Natural killer cell (primary cell): ENCODE measurements at regions not wholly inside any gene's neighbourhood (a gene's known extent, or its start where the extent isn't known, plus 50 kb on each side); places are given as distances from the start of the nearest gene placed in this dataset.

Experiments
- ATAC-seq, 3 donors: fragments of 150-1000 bp in 2 of 3; fragments of 200-7000 bp in 1 of 3; cut with Tn5 transposase; 1 replicate in 1 of 3; 2 replicates in 2 of 3; pipeline ENCODE4 v1.10.0; 2021; ENCODE audit warnings: mild to moderate bottlenecking in 2 of 3, moderate library complexity in 2 of 3
- DNase-seq, 2 donors: peaks; one replicate each; pipeline versions ENCODE4 v3.0.0 to v3.0.0-alpha.2; 2013 to 2021; ENCODE audit warnings: mixed read lengths in 1 of 2
- H3K27ac ChIP-seq: one replicate; pipeline ENCODE4 v1.5.1; 2013; ENCODE audit warnings: mild to moderate bottlenecking, low read length
- H3K27me3 ChIP-seq: one replicate; pipeline ENCODE4 v1.6.1; 2013; ENCODE audit warnings: low read length; ENCODE audit not compliant: control insufficient read depth, insufficient read depth
- H3K36me3 ChIP-seq: one replicate; pipeline ENCODE4 v1.6.1; 2013; ENCODE audit warnings: low read length; ENCODE audit not compliant: control insufficient read depth, insufficient read depth
- H3K4me1 ChIP-seq: one replicate; pipeline ENCODE4 v1.6.1; 2013; ENCODE audit warnings: low read length; ENCODE audit not compliant: control insufficient read depth, insufficient read depth
- H3K4me3 ChIP-seq: one replicate; pipeline ENCODE4 v1.5.1; 2013; ENCODE audit warnings: low read length
- H3K9me3 ChIP-seq: one replicate; pipeline ENCODE4 v1.6.1; 2013; ENCODE audit warnings: low read length; ENCODE audit not compliant: control insufficient read depth, insufficient read depth
- H3K27ac Mint-ChIP-seq, 2 donors: one replicate each; pipeline ENCODE4 v1.8.0; 2022; ENCODE audit warnings: mild to moderate bottlenecking in 2 of 2, mixed read lengths in 2 of 2, moderate library complexity in 1 of 2
- H3K27me3 Mint-ChIP-seq, 2 donors: one replicate each; pipeline ENCODE4 v1.8.0; 2022; ENCODE audit warnings: low read depth in 2 of 2, mixed read lengths in 2 of 2
- H3K36me3 Mint-ChIP-seq: one replicate; pipeline ENCODE4 v1.8.0; 2022; ENCODE audit warnings: mixed read lengths
- H3K4me1 Mint-ChIP-seq, 2 donors: one replicate each; pipeline ENCODE4 v1.8.0; 2022; ENCODE audit warnings: mixed read lengths in 2 of 2
- H3K4me3 Mint-ChIP-seq: one replicate; pipeline ENCODE4 v1.8.0; 2022; ENCODE audit warnings: mild to moderate bottlenecking, moderate library complexity, mixed read lengths
- H3K9me3 Mint-ChIP-seq, 2 donors: one replicate each; pipeline ENCODE4 v1.8.0; 2022; ENCODE audit warnings: mixed read lengths in 2 of 2
- CTCF ChIP-seq: fragments of 200-600 bp; IDR thresholded peaks from one replicate; pipeline ENCODE4 v1.8.0; 2022; ENCODE audit warnings: antibody characterized with exemption
- WGBS: methylation state at CpG from one replicate; pipeline ENCODE4 v1.1.7; 2013; ENCODE audit warnings: missing lambda C conversion rate; ENCODE audit not compliant: insufficient coverage; 5-methylcytosine and 5-hydroxymethylcytosine counted together
- intact Hi-C: fragments of 100-400 bp; cut with micrococcal nuclease; formaldehyde crosslinking; loops from one replicate; pipeline ENCODE4 v1.14.2; 2022

GRCh38 chr15:66961407-66961884 lies 104.0 kb upstream of the SMAD3 start:
- Mint-ChIP-seq H3K27ac (no peak overlapping the region), H3K4me3 (no peak overlapping the region)
- intact Hi-C loops: no loop called here

GRCh38 chr15:66961901-66962300 lies 103.5 kb upstream of the SMAD3 start:
- Mint-ChIP-seq H3K27ac (no peak overlapping the region), H3K27me3 (no peaks in the 10 kb centered on the region), H3K36me3 (no peaks in the 10 kb centered on the region), H3K4me3 (no peak overlapping the region), H3K4me1 (no peaks in the 10 kb centered on the region), H3K9me3 (no peaks in the 10 kb centered on the region)
- H3K4me1 ChIP-seq: peaks cover 3% of the 10 kb centered on the region
- DNase-seq (no peak), ATAC-seq (no peak)
- intact Hi-C loops: no loop called here
- no peaks in the 10 kb centered on the region for H3K27me3 ChIP-seq
- no peaks in the 10 kb centered on the region for H3K36me3 ChIP-seq
- TF ChIP-seq CTCF: no peak
- H3K27ac ChIP-seq: no peak overlapping the region
- H3K4me3 ChIP-seq: no peak overlapping the region
- 98% methylated on average over 10 of the region's 10 CpGs for WGBS
- H3K9me3 ChIP-seq: no peaks in the 10 kb centered on the region

More at GRCh38 chr15:66961407-66961884, 104.0 kb upstream of the SMAD3 start:
- no peaks in the 10 kb centered on the region for H3K27me3 ChIP-seq
- 80% methylated on average over 5 of the region's 5 CpGs for whole genome bisulfite sequencing
- Mint-ChIP-seq H3K27me3 (no peaks in the 10 kb centered on the region), H3K4me1 (no peaks in the 10 kb centered on the region), H3K36me3 (no peaks in the 10 kb centered on the region), H3K9me3 (no peaks in the 10 kb centered on the region)
- no peaks in the 10 kb centered on the region for H3K9me3 ChIP-seq
- TF ChIP-seq CTCF: no peak
- H3K4me1 ChIP-seq: peaks cover 3% of the 10 kb centered on the region
- no peak for DNase-seq
- H3K27ac ChIP-seq: no peak overlapping the region
- no peak overlapping the region for H3K4me3 ChIP-seq
- no peak for ATAC-seq
- no peaks in the 10 kb centered on the region for H3K36me3 ChIP-seq

GRCh38 chr15:66962522-66962921 lies 102.9 kb upstream of the SMAD3 start:
- Histone ChIP-seq H3K36me3 (no peaks in the 10 kb centered on the region), H3K9me3 (no peaks in the 10 kb centered on the region), H3K27ac (no peak overlapping the region), H3K4me3 (no peak overlapping the region), H3K4me1 (no peaks in the 10 kb centered on the region), H3K27me3 (no peaks in the 10 kb centered on the region)
- Mint-ChIP-seq H3K4me3 (no peak overlapping the region), H3K9me3 (no peaks in the 10 kb centered on the region), H3K27ac (no peak overlapping the region), H3K4me1 (no peaks in the 10 kb centered on the region), H3K36me3 (no peaks in the 10 kb centered on the region), H3K27me3 (no peaks in the 10 kb centered on the region)
- ATAC-seq: no peak
- intact Hi-C loops: no loop called here
- WGBS: 77% methylated on average over 1 of the region's 1 CpG
- no peak for DNase-seq
- TF ChIP-seq CTCF: no peak

GRCh38 chr15:66963084-66963483 lies 102.3 kb upstream of the SMAD3 start:
- DNase-seq (no peak), ATAC-seq (no peak)
- Histone ChIP-seq H3K9me3 (no peaks in the 10 kb centered on the region), H3K27ac (no peak overlapping the region), H3K4me1 (no peaks in the 10 kb centered on the region), H3K4me3 (no peak overlapping the region), H3K36me3 (no peaks in the 10 kb centered on the region), H3K27me3 (no peaks in the 10 kb centered on the region)
- intact Hi-C loops: no loop called here
- TF ChIP-seq CTCF: no peak
- Mint-ChIP-seq H3K27ac (no peak overlapping the region), H3K27me3 (no peaks in the 10 kb centered on the region), H3K4me3 (no peak overlapping the region), H3K36me3 (no peaks in the 10 kb centered on the region), H3K9me3 (no peaks in the 10 kb centered on the region), H3K4me1 (no peaks in the 10 kb centered on the region)
- WGBS: 95% methylated on average over 5 of the region's 5 CpGs
